HCT116 (cell line): ENCODE measurements at regions not wholly inside any gene's neighbourhood (a gene's known extent, or its start where the extent isn't known, plus 50 kb on each side); places are given as distances from the start of the nearest gene placed in this dataset.
"Not testable (repeated sequence)": the region's sequence is repeated elsewhere in the genome, so short reads cannot be mapped to it uniquely, and the experiment has no call there.

Source experiments
- ATAC-seq: fragments of 200-7000 bp; cut with Tn5 transposase; 2 replicates; pipeline ENCODE4 v1.9.1; 2020; ENCODE audit warnings: mild to moderate bottlenecking, moderate library complexity
- BruUV-seq: library from RNA; stranded (reverse); fragments of 400-500 nt; replicated peaks from 2 replicates; lab custom pipeline; 2021; lab: Mats Ljungman, UMichigan
- CTCF ChIA-PET: fragments of 300-600 bp; sonication (Branson Sonifier 250); formaldehyde crosslinking; loops from one replicate; lab custom pipeline; 2021; ENCODE audit warnings: antibody characterized with exemption; lab: Charles Lee
- POLR2A ChIA-PET: fragments of 300-600, 350-600 bp; sonication (Branson Sonifier 250); formaldehyde crosslinking; loops from one replicate; lab custom pipeline; 2021; ENCODE audit warnings: antibody characterized with exemption; lab: Charles Lee
- RAD21 ChIA-PET, 2 experiments: fragments of 300-600 bp; sonication (Branson Sonifier 250); formaldehyde crosslinking; loops; one replicate each; lab custom pipeline; 2023; ENCODE audit warnings: low total read pairs in 2 of 2; ENCODE audit not compliant: uncharacterized antibody in 2 of 2, unreplicated experiment in 2 of 2, low non-redundant PET in 1 of 2; lab: Charles Lee
- DNase-seq: peaks from one replicate; pipeline ENCODE4 v3.0.0-alpha.2; 2010; ENCODE audit warnings: low read depth, low spot score
- H2AFZ ChIP-seq: fragments of 200-600 bp; shearing (Covaris generic), sonication (generic); 2 replicates; pipeline ENCODE4 v1.6.1; 2017; ENCODE audit warnings: low read depth, mixed run types, mixed read lengths, antibody characterized with exemption, low read length; ENCODE audit not compliant: poor library complexity, severe bottlenecking
- H3K27ac ChIP-seq: 2 replicates; pipeline ENCODE4 v1.5.1; 2012; ENCODE audit warnings: low read depth, low read length
- H3K27me3 ChIP-seq: fragments of 200-600 bp; sonication (generic); 2 replicates; pipeline ENCODE4 v1.6.1; 2016; ENCODE audit warnings: mixed run types, low read length, mixed read lengths; ENCODE audit not compliant: insufficient read depth
- H3K36me3 ChIP-seq, 2 experiments: fragments of 200-500 bp in 1 of 2; fragments of 200-600 bp in 1 of 2; sonication (Bioruptor generic) in 1 of 2; sonication (generic) in 1 of 2; 2 replicates each; pipeline versions ENCODE4 v1.5.1 to v1.6.1; 2014 to 2016; ENCODE audit warnings: low read length in 2 of 2, inconsistent platforms in 1 of 2, mixed read lengths in 1 of 2, mixed run types in 1 of 2; ENCODE audit not compliant: insufficient read depth in 2 of 2, control insufficient read depth in 1 of 2
- H3K4me1 ChIP-seq, 2 experiments: fragments of 200-600 bp in 1 of 2; sonication (generic) in 1 of 2; 2 replicates each; pipeline versions ENCODE4 v1.5.1 to v1.6.1; 2012 to 2017; ENCODE audit warnings: low read length in 2 of 2, inconsistent platforms in 1 of 2, mild to moderate bottlenecking in 1 of 2, mixed read lengths in 1 of 2, mixed run types in 1 of 2, moderate library complexity in 1 of 2; ENCODE audit not compliant: insufficient read depth in 2 of 2, control insufficient read depth in 1 of 2
- H3K4me2 ChIP-seq: fragments of 200-600 bp; sonication (generic); 2 replicates; pipeline ENCODE4 v1.6.1; 2017; ENCODE audit warnings: mixed run types, low read length, mixed read lengths
- H3K4me3 ChIP-seq, 2 experiments: fragments of 200-600 bp in 1 of 2; sonication (generic) in 1 of 2; replicated peaks in 1 of 2; 2 replicates each; pipeline ENCODE4 v1.5.1; 2011 to 2016; ENCODE audit warnings: low read length in 2 of 2, control low read depth in 1 of 2, low read depth in 1 of 2, mild to moderate bottlenecking in 1 of 2, mixed read lengths in 1 of 2, mixed run types in 1 of 2
- H3K79me2 ChIP-seq: fragments of 200-600 bp; sonication (generic); 2 replicates; pipeline ENCODE4 v1.6.1; 2017; ENCODE audit warnings: mild to moderate bottlenecking, mixed run types, low read length, moderate library complexity, mixed read lengths; ENCODE audit not compliant: insufficient read depth
- H3K9ac ChIP-seq: fragments of 200-600 bp; sonication (generic); 2 replicates; pipeline ENCODE4 v1.6.1; 2016; ENCODE audit warnings: low read length, mixed read lengths
- H3K9me2 ChIP-seq: fragments of 200-600 bp; sonication (generic), shearing (Covaris generic); 2 replicates; pipeline ENCODE4 v1.6.1; 2017; ENCODE audit warnings: mixed run types, mild to moderate bottlenecking, moderate library complexity; ENCODE audit not compliant: insufficient read depth
- H3K9me3 ChIP-seq, 2 experiments: fragments of 200-500 bp in 1 of 2; fragments of 200-600 bp in 1 of 2; sonication (Bioruptor generic) in 1 of 2; sonication (generic) in 1 of 2; 2 replicates each; pipeline ENCODE4 v1.6.1; 2014 to 2017; ENCODE audit warnings: low read length in 2 of 2, mixed read lengths in 2 of 2, inconsistent platforms in 1 of 2, low read depth in 1 of 2, mild to moderate bottlenecking in 1 of 2, mixed run types in 1 of 2, moderate library complexity in 1 of 2; ENCODE audit not compliant: control insufficient read depth in 1 of 2, insufficient read depth in 1 of 2
- H4K20me1 ChIP-seq: fragments of 200-600 bp; sonication (generic), shearing (Covaris generic); 2 replicates; pipeline ENCODE4 v1.6.1; 2017; ENCODE audit warnings: mixed run types, mild to moderate bottlenecking, moderate library complexity; ENCODE audit not compliant: insufficient read depth
- CTCF ChIP-seq, 3 experiments: fragments of 200-600 bp in 1 of 3; sonication (generic) in 1 of 3; IDR thresholded peaks in 2 of 3; conservative IDR thresholded peaks in 1 of 3; 2 replicates each; pipeline ENCODE4 v1.5.1; 2012 to 2017; ENCODE audit warnings: low read depth in 2 of 3, low read length in 2 of 3, antibody characterized with exemption in 1 of 3, borderline replicate concordance in 1 of 3, control low read depth in 1 of 3, mild to moderate bottlenecking in 1 of 3, mixed read lengths in 1 of 3, mixed run types in 1 of 3, moderate library complexity in 1 of 3; ENCODE audit not compliant: insufficient read depth in 1 of 3
- EGR1 ChIP-seq: IDR thresholded peaks from 2 replicates; pipeline ENCODE4 v1.6.1; 2012; ENCODE audit warnings: low read depth
- RAD21 ChIP-seq: IDR thresholded peaks from 2 replicates; pipeline ENCODE4 v1.6.1; 2012; ENCODE audit warnings: low read depth, mild to moderate bottlenecking
- ZBTB33 ChIP-seq: IDR thresholded peaks from 2 replicates; pipeline ENCODE4 v1.6.1; 2011; ENCODE audit warnings: mild to moderate bottlenecking, low read length, moderate library complexity; ENCODE audit not compliant: insufficient replicate concordance; ENCODE audit errors: extremely low read depth
- ZNF274 ChIP-seq: fragments of 200-500 bp; sonication (Bioruptor generic); IDR thresholded peaks from 2 replicates; pipeline ENCODE4 v1.6.1; 2014; ENCODE audit warnings: mild to moderate bottlenecking, low read depth, low read length, inconsistent platforms
- intact Hi-C: fragments of 100-400 bp; cut with micrococcal nuclease; formaldehyde crosslinking; loops from 2 replicates; pipeline ENCODE4 v1.10.0; 2022

- H3K9me2 ChIP-seq = no peaks in the 10 kb centered on the region
- H3K4me2 ChIP-seq = no peak overlapping the region
- ChIA-PET RAD21 (no interaction called here), POLR2A (no interaction called here), CTCF (no interaction called here)
- no peaks in the 10 kb centered on the region for H3K27me3 ChIP-seq
- no peaks in the 10 kb centered on the region for H4K20me1 ChIP-seq
- no peak overlapping the region for H3K4me3 ChIP-seq
- no peak for ATAC-seq
- no peaks in the 10 kb centered on the region for H3K79me2 ChIP-seq
- TF ChIP-seq CTCF (IDR thresholded peaks at IDR 0.05 in 2 of 3, conservative IDR thresholded peaks at IDR 0.05 in 1 of 3; ENCODE audit: borderline replicate concordance in 1 of 3, insufficient read depth in 1 of 3, low read depth in 2 of 3, low read length in 2 of 3) (no peak), ZBTB33 (no peak), RAD21 (no peak), EGR1 (no peak), ZNF274 (no peak)
- no peaks in the 10 kb centered on the region for H3K36me3 ChIP-seq
- DNase-seq = no peak
- H2AFZ ChIP-seq = no peak overlapping the region
- peaks cover 3 to 12% of the 10 kb centered on the region in 2 experiments; a peak in 2 of 4 replicates for H3K9me3 ChIP-seq
- no TSS peak for BruUV-seq
- H3K4me1 ChIP-seq = no peaks in the 10 kb centered on the region
- intact Hi-C loops = no loop called here
- H3K9ac ChIP-seq = no peak overlapping the region
- H3K27ac ChIP-seq = no peak overlapping the region
These were observed 225.3 kb upstream of the EPHA3 start for GRCh38 chr3:88882121-88882520.

GRCh38 chr3:88886624-88887023, 220.8 kb upstream of the EPHA3 start:
- H3K4me2 ChIP-seq, ATAC-seq, H2AFZ ChIP-seq, H3K27ac ChIP-seq, H3K79me2 ChIP-seq, H3K4me3 ChIP-seq, H3K4me1 ChIP-seq, DNase-seq, H3K9me2 ChIP-seq, H3K27me3 ChIP-seq, H3K9ac ChIP-seq, H4K20me1 ChIP-seq, H3K36me3 ChIP-seq, intact Hi-C loops, RAD21 ChIA-PET, BruUV-seq, CTCF ChIA-PET, POLR2A ChIA-PET: not testable (repeated sequence)
- H3K9me3 ChIP-seq = peaks cover 0 to 18% of the 10 kb centered on the region in 2 experiments; a peak in 2 of 4 replicates
